ENCODE measurements at regions not wholly inside any gene's neighbourhood (a gene's known extent, or its start where the extent isn't known, plus 50 kb on each side); places are given as distances from the start of the nearest gene placed in this dataset.

GRCh38 chr16:89041571-89042481, 51.8 kb upstream of the ACSF3 start:
- TF ChIP-seq POLR2A (IDR thresholded peaks at IDR 0.05; ENCODE audit: low read length): no peak
- TF ChIP-seq GATA1 (IDR thresholded peaks at IDR 0.05; ENCODE audit: low read depth, low read length): no peak
